Eye (tissue), 1 donor: ENCODE measurements at regions not wholly inside any gene's neighbourhood (a gene's known extent, or its start where the extent isn't known, plus 50 kb on each side); places are given as distances from the start of the nearest gene placed in this dataset.

ENCODE experiments used
- DNase-seq: peaks from one replicate; pipeline ENCODE4 v3.0.0-alpha.2; 2015

DNA sequence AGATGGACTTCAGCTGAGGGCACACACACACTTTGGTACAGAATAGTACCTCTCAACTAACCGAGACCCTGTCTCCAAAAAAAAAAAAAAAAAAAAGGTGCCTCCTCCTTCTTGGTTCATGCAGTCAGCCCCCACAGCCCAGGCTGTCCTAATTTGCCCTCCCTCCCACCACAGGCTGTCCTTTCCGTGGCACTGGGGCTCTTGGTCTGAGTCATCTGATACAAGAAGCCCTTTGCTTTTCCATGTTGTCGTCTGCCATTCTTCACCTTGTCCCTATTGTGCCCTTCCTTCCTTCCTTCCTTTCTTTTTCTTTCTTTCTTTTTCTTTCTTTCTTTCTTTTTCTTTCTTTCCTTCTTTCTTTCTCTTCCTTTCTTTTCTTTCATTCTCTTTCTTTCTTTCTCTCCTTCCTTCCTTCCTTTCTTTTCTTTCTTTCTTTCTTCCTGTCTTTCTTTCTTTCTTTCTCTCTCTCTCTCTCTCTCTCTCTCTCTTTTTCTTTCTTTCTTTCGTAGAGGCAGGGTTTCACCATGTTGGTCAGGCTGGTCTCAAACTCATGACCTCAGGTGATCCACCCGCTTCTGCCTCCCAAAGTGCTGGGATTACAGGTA lies 96.0 kb upstream of the IKZF1 start:
- DNase-seq: no peak

DNA sequence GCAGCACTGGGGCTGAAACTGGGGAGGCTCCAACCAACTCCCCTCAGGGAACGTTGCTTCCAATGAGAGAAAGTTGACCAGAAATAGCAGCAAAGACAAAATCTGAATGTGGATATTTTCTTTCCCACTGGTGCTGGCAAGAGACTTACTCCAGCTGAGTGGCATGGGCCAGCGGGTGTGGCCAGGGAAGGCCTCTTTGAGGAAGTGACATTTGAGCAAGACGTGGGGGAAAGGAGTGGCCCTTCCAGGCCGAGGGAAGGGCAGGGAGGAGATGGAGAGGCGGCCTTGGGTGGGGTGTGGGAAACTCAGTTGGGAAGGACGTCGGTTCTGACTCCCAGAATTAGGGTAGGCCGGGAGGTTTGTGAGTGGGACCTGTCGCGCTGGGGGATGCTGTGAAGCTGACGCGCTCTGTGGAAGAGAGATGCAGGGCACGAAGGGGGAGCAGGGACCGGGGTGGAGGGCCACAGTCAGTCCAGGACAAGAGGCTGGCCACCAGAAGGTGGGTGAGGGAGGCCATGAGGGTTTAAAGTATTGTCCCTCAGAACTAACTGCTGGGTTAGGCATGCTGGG lies 96.7 kb upstream of the IKZF1 start:
- no peak for DNase-seq

DNA sequence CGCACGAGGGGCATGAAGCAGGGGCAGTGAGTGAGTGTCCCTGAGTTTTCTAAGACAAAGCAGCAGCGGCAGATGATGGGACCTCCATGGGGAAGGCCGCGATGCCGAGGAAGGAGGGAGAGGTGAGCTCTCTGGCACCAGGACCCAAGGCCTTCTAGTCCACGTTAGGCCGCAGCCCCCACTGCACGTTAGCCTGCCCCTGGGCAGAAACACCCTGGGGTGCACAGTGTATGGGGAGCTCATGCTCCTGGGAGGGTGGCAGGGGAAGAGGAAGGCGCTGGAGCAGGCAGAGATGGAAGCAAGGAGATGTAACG lies 97.3 kb upstream of the IKZF1 start:
- DNase-seq: no peak

DNA sequence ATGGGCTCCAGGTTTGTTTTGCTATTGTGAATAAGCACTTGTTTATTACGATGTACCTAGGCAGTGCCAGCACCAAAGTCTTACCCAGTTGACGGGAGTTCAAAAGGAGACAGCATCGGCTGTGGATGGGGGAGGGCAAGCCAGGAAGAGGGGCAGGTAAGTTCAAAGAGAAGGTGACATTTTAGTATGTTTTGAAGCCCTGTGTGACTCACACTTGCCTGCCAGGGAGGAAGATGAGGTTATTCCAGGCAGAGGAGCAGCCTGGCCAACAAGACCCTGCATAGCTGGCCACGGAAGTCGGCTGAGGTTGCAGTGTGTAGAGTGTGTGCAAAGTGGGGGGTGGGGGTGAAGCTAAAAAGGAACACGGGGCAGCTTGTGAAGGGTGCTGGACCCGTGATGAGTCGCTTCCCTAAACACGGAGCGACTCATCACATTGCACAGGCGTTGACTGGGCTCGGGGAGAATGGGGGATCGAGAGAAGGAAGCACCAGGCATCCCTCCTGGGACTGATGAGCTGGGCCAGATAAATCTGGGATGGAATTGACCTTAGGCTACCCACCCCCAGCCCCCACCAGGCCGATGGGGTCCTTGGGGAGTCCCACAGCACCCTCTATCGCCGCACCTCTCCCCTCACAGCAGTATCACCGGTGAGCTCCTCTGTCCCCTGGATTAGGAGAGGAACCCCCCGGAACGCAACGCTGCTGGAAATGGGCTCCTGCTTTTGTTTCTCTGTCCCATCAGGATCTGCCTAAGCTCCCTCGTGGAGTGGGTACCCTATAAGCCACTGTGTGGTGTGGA lies 97.9 kb upstream of the IKZF1 start:
- no peak for DNase-seq

DNA sequence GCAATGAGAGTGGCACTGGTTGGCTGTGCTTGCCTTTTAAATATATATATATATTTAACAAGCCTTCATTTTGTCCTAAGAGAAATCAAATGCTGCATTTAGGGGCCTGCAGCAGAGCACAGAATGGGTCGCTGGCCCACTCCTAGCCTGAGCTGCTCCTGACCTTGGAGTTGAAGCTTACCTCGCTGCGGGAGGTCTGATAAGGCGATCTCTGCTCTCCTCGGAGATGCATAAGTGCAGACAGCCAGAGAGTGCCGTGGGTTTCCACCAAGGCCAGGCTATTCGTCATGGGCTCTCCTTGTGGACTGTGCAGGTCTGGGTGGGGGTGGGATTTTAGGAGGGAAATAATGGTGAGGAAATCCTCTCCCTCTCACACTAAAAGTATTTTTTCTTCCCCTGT lies 99.5 kb upstream of the IKZF1 start:
- no peak for DNase-seq

DNA sequence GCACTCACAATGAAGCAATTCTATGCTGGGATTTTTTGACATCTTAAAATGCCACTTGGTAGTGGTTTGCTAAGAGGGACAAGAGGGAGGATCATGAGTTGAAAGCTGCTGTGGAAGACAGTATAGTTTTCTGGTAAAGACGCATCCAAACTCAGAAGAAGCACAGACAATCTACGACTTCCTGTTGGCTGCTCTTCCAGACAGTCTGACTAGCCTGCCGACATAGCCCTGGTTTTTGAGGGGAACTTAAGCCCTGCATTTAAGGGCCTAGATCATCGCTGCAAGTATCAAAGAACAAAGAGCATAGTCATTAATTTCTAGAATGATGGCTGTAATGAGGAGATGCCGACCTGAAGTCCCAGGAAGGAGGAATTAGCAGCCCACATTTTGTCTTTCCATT lies 99.9 kb upstream of the IKZF1 start:
- DNase-seq: no peak

DNA sequence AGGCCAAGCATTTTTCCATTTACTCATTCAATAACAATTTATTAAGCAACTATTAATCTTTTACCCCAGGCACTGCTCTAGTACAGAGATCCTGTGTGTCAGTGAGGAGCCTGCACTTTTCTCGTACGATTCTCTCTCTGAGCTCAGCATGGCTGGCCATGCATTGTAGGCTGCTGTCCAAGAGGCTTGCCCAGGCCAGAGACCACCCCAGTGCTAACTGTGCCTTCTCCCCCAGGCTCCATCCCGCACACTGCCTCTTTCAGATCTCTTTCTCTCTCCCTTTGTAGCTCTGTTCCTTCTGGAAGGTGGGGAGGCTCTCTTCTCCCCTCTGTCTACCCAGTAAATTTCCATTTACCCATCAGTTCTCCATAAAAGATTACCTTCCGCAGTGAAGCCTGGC lies 101.0 kb upstream of the IKZF1 start:
- no peak for DNase-seq

DNA sequence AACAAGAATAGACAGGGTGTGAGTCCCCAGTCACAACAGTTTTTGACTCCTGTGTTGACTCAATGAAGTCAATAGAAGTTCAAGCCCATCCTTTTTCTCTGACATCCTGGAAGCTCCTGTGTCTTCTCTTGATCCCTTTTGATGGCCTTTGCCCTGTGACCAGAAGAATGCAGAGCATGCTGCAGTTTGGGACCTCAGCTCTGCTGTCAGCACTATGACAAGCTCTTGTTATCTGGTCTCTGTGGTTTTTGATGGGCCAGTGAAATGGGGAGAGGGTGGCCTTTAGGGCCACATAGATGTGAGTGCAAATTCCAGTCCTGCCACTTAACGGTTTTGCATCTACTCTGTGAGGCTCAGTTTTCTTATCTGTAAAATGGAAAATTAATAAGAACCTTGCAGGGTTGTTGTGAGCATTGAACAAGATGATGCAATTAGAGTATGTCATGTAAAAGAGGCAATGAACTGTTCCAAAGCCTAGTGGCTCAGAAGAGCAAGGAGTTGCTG lies 102.4 kb upstream of the IKZF1 start:
- no peak for DNase-seq

DNA sequence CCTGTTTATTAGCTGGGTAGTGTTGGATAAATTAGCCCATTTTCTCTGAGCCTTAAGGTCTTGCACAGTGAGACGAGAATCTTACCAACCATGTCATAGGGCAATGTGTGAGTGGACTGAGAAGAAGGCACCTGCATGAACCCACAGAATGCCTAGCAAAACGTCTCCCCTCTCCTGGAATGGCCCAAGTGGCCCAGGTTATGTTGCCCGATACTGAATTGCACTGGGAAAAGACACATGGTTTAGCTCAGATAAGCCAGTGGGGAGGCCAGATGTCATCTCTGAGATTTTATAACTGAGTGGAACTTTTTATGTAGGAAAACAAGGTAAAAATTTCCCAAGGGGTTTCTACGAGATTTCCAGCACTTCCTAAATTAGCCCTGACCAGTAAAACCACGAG lies 104.7 kb upstream of the IKZF1 start:
- no peak for DNase-seq

DNA sequence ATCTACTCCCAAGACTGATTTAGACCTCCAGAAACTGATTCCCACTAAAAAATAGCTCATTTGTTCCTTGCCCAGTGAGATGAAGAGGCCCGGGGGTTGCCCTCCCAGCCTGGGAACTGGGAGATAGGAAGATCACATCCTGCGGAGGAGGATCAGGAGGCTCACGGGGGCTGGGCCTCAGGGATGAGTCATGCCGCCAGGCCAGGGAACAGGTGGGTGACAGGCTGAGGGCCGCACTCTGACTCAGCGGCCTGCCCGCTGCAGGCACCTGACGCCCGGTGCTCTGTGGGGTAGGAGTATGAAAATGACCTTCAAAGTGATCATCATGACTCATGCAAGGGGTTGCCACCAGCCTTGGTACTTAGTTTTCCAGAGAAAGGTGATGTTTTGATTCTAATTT lies 104.5 kb upstream of the ZPBP start:
- DNase-seq: no peak

DNA sequence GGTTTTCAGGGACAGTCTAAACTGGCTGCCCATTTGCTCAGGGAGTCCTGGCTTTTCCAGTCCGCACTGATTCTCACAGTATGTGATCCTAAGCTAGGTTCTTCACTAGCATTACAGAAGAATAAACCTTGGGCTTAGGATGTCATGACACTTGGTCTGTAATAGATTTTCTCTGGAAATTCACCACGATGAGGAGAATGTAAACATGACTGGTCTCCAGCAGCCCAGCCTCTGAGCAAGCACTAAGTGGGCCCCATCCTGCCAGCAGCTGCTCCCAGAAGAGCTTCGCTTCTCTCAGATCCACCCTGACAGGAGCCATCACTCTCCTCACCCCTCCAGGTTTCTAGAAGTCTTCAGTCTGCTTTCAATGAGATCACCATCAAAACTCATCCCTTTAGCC lies 103.7 kb upstream of the ZPBP start:
- no peak for DNase-seq

DNA sequence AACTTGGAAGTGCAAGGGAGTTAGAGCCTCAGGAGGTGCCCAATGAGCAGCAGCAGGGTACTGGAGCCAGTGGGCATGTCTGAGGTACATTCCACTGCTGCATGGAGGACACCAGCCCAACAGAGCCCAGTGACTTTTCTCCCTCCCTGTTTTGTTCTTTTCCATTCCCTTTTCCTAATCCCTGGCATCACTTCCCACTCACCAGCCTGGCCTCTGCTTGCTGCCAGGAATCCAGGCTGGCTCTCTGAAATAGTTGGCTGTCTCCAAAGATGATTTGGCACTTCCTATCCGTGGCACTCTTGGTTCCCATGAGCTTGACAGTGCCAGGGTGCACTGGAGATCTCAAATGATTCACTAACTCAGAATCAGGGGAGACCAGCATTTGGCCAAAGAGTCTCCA lies 97.7 kb upstream of the ZPBP start:
- DNase-seq: no peak

DNA sequence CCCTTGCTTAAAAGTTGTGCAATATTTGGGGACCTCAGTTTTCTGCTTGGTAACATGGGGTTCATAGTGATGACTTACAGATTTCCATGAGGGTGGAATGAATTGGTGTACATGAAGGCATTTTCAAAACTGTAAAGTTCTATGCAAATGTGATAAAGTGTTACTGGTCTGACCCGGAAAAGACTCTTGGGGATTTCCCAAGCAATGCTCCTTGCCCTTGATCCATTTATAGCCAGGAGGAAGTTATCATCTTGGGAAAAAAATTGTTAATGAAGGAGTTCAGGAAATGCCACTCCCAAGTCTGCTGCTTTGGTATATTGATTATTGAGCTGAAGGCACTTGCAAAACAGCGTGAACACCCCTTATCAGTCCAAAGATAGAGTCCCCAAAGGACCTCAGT lies 96.3 kb upstream of the ZPBP start:
- DNase-seq: no peak

DNA sequence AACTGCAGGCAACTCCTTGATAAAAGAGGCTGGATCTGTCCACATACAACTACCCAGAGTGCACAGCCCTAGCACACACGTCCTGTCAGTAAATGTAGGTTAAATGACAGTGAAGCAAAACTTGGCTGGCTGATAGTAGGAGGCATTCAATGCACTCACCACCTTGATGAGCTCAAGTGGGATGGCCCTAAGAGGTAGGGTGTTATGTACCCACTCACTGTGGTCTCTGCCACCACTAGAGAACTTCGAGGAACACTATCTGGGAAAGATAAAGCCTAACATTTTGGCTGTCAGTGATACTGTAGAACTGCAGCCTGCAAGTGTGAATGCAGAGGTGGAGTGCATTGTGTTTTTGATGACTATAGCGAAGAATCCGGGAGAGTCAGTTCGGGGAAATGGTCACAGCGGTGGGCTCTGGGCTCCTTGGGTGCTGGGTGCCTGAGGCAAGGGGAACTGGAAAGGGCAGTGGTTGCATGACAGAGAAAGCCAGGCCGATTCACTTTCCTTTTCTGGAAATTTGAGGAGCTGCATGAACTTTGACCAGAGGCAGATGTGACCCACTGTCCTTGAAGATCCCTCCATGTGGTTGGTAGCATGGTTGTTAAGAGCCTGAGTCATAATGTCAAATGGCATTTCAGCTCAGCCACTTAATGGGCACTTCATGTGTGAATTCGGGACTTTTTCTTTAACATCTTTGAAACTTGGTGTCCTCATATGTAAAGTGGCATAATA lies 93.1 kb upstream of the ZPBP start:
- no peak for DNase-seq

DNA sequence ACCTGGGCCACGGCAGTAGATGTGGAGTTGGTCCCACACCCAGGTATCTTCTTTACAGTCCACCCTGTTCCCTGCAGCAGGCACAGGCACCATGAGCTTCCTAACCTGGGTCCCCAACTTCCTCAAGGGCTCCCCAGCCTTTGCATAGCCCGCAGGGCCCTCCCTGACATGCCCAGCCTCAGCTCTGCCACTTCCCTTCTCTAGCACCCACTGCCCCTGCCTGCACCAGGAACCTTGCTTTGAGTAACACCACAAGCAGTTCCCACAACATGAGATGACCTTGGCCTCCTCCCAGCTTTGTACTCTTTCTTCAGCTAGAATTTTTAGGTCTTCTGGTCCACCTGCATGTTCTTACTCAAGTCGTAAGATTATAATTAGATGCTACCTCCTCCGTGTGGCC lies 92.2 kb upstream of the ZPBP start:
- no peak for DNase-seq

DNA sequence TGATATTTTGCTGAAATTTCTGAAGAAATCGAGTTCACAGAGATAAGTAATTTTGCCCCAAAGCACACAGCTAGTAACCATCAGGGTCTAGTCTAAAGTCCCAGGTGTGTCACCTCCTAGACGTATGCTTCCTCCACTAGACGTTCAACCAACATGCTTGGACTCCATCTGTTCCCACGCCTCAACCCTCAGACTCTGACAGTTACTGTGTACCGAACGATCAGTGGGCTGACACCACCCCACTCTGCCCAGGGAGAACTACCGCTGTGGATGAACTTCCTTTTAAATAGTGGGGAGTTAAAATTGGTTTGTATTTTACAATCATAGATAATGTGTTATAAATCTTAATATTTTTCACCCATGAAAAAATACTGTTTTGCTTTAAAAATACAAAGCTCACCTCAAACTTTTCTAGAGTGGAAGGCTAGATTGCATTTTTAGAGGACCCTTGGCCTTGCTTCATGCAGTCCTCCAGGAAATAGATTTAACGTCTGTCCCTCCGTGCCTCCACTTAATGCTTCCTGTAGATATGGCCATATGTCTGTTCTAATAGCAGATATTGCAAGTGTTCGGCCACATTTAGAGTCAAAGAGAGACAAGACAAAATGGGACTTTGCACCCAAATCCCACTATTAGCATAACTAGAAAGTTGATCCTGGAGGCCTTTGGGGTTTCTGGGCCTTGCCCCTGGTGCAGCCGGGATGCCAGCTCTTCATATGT lies 91.4 kb upstream of the ZPBP start:
- DNase-seq: no peak

DNA sequence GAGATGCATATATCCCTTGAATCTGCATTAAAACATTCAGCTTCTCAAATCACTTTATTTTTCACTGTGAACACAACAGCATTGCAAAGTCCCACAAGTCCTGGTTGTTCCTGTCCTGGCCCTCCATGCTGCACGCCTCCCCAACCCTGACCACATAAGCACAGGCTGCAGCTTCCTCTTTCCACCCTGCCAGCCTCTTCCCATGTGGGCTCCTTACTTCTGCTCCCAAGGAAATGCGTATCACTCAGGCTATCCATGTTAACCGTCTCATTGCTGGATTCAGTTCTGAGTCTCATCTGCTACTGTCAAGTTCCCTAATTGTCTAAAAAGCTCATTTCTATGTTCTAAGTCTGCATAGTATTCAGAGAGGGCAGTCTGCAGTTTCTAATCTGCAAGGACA lies 89.7 kb upstream of the ZPBP start:
- no peak for DNase-seq

DNA sequence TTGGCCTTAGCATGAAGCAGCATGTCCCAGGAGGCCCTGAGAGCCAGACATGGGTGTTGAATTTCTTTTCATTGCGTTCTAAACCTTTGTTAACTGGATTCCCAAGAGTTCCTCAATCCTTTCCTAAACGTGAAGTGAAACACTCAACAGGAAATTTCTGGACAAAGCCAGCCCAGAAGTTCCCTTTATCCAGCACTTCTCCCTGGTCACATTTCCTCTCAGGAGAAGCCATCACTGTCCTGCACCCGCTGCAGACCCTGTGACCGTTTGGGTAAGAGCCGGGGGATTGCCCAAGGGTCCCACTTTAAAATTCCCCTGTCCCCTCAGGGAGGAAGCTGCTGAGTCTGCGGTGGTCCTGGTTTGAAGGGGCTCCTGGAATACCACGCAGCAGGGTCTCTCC lies 88.0 kb upstream of the ZPBP start:
- no peak for DNase-seq

DNA sequence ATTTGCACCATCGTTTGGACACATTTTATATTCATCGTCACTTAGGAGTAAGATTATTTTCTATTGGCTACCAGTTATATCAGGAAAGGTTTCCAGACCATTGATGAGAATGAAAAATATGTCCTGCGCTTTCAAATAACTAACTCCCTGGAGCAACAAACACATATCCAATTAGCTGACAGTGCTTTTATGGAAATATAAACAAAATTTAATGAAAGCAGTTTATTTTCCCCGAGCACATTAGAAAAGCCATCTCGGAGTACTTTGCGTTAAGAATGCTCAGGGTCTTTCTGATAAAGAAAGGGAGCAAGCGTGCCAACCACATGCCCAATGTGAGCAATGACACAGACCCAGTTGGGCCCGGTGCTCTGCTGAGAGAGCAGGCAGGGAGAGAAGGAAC lies 85.1 kb upstream of the ZPBP start:
- DNase-seq: no peak

DNA sequence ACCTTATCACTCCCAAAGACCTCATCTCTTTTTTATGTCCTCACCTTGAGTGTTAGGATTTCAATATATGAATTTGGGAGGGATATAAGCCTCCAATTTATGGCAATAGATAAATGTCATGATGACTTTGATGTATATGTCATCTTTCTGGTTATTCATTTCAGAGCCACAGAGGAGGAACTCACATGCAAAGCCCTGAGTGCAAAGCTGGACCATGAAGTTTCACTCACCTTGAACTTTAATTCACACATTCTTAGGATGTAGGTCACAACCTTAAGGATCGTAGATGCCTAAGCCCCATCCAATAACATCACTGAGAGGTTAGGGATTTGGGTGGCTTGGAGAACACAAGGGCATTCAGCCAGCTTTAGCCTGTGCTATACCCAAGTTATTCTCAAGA lies 81.9 kb upstream of the ZPBP start:
- no peak for DNase-seq

DNA sequence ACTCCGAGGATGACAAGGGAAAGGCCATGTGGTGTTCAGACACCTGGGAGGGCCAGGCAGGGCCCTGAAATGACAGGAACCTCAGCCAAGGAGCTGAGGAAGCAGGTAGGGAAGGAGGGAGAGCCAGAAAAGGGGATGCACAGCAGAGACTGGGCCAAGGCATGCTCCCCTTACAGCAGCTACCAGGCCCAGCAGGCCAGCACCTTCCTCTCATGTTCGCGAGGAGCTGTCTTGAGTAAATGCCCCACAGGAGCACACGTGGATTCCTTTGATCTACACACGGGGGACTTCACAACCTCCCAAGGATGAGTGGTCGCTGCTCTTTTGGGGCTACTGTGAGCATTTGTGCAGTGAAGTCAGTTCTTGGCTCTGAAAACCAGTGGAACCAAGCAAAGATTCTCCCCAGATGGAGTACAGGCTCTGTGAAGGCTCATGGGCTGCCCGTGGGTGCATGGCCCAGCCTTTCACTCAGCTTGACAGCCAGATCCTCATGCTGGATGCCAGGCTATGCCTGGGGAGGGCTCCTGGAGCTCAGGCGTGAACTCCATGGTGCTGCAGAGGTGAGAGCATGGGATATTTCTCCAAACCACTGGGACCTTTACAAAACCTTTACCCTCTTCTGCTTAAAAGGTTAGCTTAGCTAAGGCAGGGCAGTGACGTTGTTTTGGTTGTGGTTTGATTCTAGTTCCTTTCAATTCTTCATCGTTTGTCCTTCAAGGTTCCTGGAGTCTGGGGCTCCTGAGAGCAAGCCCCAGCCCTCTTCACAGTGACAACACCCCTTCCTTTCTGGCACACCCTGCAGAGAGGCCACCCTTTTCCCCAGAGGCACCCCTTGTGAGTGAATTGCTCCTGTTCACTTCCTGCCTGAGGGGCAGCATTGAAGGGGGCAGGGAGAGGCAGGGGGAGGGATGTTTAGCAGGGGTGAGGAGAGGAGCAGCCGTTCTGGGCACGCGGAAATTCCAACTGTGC lies 74.2 kb upstream of the ZPBP start:
- no peak for DNase-seq

DNA sequence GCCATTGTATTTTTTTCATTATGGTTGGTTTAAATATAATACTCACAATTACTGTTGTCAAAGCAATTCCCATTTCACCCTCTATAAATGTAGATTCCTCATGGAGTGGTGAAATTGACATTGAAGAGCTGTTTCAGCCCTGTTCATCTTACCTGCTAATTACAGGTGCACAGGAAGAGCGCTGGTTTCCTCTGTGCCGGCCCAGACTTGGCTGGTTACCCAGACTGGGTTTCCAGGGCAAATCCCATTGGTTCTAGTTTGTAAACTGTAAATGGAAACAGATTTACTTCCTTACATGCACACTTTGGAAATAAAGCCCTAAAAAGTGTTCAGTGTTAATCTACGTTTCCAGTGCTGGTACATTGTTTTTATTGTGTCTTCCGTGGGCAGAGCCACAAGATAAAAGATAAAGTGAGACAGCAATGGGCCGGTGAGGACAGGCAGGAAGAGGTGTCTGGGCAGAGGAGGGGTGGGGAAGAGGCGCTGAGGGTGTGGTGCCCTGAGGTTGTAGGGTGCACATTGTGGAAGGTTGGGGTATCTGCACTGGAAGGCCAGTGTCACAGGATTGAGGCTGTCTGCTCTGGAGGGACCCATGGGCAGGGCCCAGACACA lies 71.6 kb upstream of the ZPBP start:
- no peak for DNase-seq
